Ishikawa (cell line): ENCODE measurements at regions not wholly inside any gene's neighbourhood (a gene's known extent, or its start where the extent isn't known, plus 50 kb on each side); places are given as distances from the start of the nearest gene placed in this dataset.

Experiments
- CREB1 ChIP-seq: IDR thresholded peaks from 2 replicates; pipeline ENCODE4 v1.6.1; 2012; ENCODE audit warnings: low read depth
- RAD21 ChIP-seq: IDR thresholded peaks from 2 replicates; pipeline ENCODE4 v1.6.1; 2012; ENCODE audit warnings: low read depth
- TF ChIP-seq, protein P1 (sequence below): IDR thresholded peaks from 2 replicates; pipeline ENCODE4 v1.6.1; 2012
- TF ChIP-seq, protein P2 (sequence below): IDR thresholded peaks from 2 replicates; pipeline ENCODE4 v1.6.1; 2012; ENCODE audit warnings: low read depth, mild to moderate bottlenecking

DNA sequence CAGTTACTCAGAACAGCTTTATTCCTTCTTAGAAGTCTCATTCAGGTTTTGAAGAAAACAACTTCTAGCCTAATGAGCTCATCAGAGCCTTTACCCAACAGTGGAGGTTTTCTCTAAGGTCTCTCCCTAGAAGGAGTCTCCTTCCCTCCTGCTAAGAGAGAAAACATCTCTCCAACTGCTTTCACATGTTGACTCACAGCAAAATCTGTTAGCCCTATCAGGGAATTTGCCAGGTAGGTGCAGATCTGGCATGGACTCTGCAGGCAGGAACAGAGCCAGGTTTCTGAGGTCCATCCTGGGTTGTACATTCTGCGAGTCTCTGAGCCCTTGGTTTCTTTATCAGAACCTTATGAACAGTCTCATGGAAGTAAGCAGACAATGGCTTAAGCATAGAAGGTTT lies 214.4 kb downstream of the HIPK3 start:
- TF ChIP-seq RAD21 (no peak), CREB1 (no peak)
- TF ChIP-seq, protein P1, sequence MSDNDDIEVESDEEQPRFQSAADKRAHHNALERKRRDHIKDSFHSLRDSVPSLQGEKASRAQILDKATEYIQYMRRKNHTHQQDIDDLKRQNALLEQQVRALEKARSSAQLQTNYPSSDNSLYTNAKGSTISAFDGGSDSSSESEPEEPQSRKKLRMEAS = no peak
- TF ChIP-seq, protein P2, sequence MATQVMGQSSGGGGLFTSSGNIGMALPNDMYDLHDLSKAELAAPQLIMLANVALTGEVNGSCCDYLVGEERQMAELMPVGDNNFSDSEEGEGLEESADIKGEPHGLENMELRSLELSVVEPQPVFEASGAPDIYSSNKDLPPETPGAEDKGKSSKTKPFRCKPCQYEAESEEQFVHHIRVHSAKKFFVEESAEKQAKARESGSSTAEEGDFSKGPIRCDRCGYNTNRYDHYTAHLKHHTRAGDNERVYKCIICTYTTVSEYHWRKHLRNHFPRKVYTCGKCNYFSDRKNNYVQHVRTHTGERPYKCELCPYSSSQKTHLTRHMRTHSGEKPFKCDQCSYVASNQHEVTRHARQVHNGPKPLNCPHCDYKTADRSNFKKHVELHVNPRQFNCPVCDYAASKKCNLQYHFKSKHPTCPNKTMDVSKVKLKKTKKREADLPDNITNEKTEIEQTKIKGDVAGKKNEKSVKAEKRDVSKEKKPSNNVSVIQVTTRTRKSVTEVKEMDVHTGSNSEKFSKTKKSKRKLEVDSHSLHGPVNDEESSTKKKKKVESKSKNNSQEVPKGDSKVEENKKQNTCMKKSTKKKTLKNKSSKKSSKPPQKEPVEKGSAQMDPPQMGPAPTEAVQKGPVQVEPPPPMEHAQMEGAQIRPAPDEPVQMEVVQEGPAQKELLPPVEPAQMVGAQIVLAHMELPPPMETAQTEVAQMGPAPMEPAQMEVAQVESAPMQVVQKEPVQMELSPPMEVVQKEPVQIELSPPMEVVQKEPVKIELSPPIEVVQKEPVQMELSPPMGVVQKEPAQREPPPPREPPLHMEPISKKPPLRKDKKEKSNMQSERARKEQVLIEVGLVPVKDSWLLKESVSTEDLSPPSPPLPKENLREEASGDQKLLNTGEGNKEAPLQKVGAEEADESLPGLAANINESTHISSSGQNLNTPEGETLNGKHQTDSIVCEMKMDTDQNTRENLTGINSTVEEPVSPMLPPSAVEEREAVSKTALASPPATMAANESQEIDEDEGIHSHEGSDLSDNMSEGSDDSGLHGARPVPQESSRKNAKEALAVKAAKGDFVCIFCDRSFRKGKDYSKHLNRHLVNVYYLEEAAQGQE = no peak
